Panc1 (cell line): ENCODE measurements at regions not wholly inside any gene's neighbourhood (a gene's known extent, or its start where the extent isn't known, plus 50 kb on each side); places are given as distances from the start of the nearest gene placed in this dataset.

Experiments
- ATAC-seq: fragments of 200-7000 bp; cut with Tn5 transposase; 2 replicates; pipeline ENCODE4 v1.9.1; 2020; ENCODE audit warnings: mild to moderate bottlenecking, moderate library complexity
- BruUV-seq: library from RNA; stranded (reverse); fragments of 400-500 nt; replicated peaks from 2 replicates; lab custom pipeline; 2021; lab: Mats Ljungman, UMichigan
- CTCF ChIA-PET: fragments of 300-600 bp; sonication (Branson Sonifier 250); formaldehyde crosslinking; loops from one replicate; lab custom pipeline; 2022; ENCODE audit warnings: antibody characterized with exemption; lab: Charles Lee
- POLR2A ChIA-PET: fragments of 300-600 bp; sonication (Branson Sonifier 250); formaldehyde crosslinking; loops from one replicate; lab custom pipeline; 2022; ENCODE audit warnings: antibody characterized with exemption; lab: Charles Lee
- DNase-seq: peaks from one replicate; pipeline ENCODE4 v3.0.0-alpha.2; 2010; ENCODE audit warnings: low read depth, low spot score
- H3K27ac ChIP-seq: 2 replicates; pipeline ENCODE4 v1.5.1; 2011; ENCODE audit warnings: mild to moderate bottlenecking, low read length, inconsistent platforms
- H3K27me3 ChIP-seq: fragments of 200-500 bp; sonication (Bioruptor generic); 2 replicates; pipeline ENCODE4 v1.6.0; 2014; ENCODE audit warnings: low read length, inconsistent platforms; ENCODE audit not compliant: control insufficient read depth, insufficient read depth
- H3K36me3 ChIP-seq: fragments of 200-500 bp; sonication (Bioruptor generic); 2 replicates; pipeline ENCODE4 v1.5.1; 2014; ENCODE audit warnings: inconsistent platforms, mild to moderate bottlenecking, low read length, moderate library complexity; ENCODE audit not compliant: control insufficient read depth, insufficient read depth
- H3K4me1 ChIP-seq: 2 replicates; pipeline ENCODE4 v1.5.1; 2011; ENCODE audit warnings: inconsistent platforms, mild to moderate bottlenecking, low read length, moderate library complexity; ENCODE audit not compliant: control insufficient read depth, insufficient read depth
- H3K4me3 ChIP-seq, 2 experiments: 2 replicates each; pipeline ENCODE4 v1.5.1; 2011 to 2012; ENCODE audit warnings: low read depth in 2 of 2, low read length in 2 of 2, mild to moderate bottlenecking in 2 of 2, inconsistent platforms in 1 of 2, moderate library complexity in 1 of 2
- H3K9me3 ChIP-seq: fragments of 200-500 bp; sonication (Bioruptor generic); 2 replicates; pipeline ENCODE4 v1.5.1; 2014; ENCODE audit warnings: low read depth, mild to moderate bottlenecking, inconsistent platforms, low read length, moderate library complexity; ENCODE audit not compliant: control insufficient read depth, insufficient read depth
- POLR2AphosphoS5 ChIP-seq: IDR thresholded peaks from 2 replicates; pipeline ENCODE4 v1.6.1; 2012; ENCODE audit warnings: mild to moderate bottlenecking, low read depth, low read length, moderate library complexity
- SIN3A ChIP-seq: IDR thresholded peaks from 2 replicates; pipeline ENCODE4 v1.6.1; 2012; ENCODE audit warnings: low read depth, mild to moderate bottlenecking, low read length, moderate library complexity, borderline replicate concordance; ENCODE audit not compliant: insufficient read depth
- TCF7L2 ChIP-seq: IDR thresholded peaks from 2 replicates; pipeline ENCODE4 v1.6.1; 2011; ENCODE audit warnings: mild to moderate bottlenecking, low read depth, low read length, inconsistent platforms
- in situ Hi-C: cut with HindIII; loops from 2 replicates; pipeline ENCODE4 v1.10.0; 2016; ENCODE audit warnings: low sequenced_read_pairs, low pct_unique_long_range_greater_than_20kb
- intact Hi-C: fragments of 100-400 bp; cut with micrococcal nuclease; formaldehyde crosslinking; loops from one replicate; pipeline ENCODE4 v1.10.0; 2022; ENCODE audit not compliant: unreplicated experiment
- TF ChIP-seq, protein P1 (sequence below): fragments of 450-650 bp; IDR thresholded peaks from 2 replicates; pipeline ENCODE4 v1.5.1; 2017; ENCODE audit warnings: mild to moderate bottlenecking
- TF ChIP-seq, protein P2 (sequence below), 2 experiments: IDR thresholded peaks; 2 replicates each; pipeline ENCODE4 v1.6.1; 2011 to 2012; ENCODE audit warnings: low read depth in 2 of 2, control low read depth in 1 of 2, low read length in 1 of 2, mild to moderate bottlenecking in 1 of 2, moderate library complexity in 1 of 2; ENCODE audit not compliant: insufficient read depth in 1 of 2

DNA sequence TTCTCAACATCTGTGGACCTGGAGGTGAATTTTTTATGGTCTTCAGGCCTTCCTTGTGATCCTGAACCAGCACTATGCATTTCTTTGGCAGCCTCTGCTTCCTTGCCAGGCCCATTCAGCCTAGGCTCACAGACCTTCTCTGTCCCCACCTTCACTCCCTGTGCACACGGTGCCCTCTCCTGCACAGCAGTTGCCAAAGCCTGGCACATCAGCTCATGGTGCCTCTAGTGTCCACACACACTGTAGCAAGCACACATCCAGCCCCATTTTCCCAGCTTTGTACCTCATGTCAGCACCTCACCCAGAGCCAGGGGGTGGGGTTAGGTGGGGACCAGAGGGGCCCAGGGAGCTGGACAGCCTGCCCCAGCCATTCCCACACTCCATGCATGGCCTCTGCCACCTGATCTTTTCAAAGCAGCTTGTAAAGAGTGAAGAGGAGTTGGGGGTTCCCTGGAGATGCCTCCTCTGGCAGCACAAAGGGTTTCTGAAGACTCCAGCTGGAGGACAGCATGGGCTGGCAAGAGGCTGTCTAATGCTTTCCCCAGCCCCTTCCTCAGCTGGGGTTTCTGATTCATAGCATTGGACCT is 57.9 kb upstream of the TMEM72 start:
- in situ Hi-C loops: no loop called here
- H3K27me3 ChIP-seq: no peaks in the 10 kb centered on the region
- no TSS peak for BruUV-seq
- H3K4me1 ChIP-seq: no peaks in the 10 kb centered on the region
- ATAC-seq (no peak), DNase-seq (no peak)
- no peak overlapping the region for H3K4me3 ChIP-seq
- TF ChIP-seq POLR2AphosphoS5 (no peak), SIN3A (no peak), TCF7L2 (no peak)
- TF ChIP-seq, protein P1, sequence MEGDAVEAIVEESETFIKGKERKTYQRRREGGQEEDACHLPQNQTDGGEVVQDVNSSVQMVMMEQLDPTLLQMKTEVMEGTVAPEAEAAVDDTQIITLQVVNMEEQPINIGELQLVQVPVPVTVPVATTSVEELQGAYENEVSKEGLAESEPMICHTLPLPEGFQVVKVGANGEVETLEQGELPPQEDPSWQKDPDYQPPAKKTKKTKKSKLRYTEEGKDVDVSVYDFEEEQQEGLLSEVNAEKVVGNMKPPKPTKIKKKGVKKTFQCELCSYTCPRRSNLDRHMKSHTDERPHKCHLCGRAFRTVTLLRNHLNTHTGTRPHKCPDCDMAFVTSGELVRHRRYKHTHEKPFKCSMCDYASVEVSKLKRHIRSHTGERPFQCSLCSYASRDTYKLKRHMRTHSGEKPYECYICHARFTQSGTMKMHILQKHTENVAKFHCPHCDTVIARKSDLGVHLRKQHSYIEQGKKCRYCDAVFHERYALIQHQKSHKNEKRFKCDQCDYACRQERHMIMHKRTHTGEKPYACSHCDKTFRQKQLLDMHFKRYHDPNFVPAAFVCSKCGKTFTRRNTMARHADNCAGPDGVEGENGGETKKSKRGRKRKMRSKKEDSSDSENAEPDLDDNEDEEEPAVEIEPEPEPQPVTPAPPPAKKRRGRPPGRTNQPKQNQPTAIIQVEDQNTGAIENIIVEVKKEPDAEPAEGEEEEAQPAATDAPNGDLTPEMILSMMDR: no peak
- TF ChIP-seq, protein P2, sequence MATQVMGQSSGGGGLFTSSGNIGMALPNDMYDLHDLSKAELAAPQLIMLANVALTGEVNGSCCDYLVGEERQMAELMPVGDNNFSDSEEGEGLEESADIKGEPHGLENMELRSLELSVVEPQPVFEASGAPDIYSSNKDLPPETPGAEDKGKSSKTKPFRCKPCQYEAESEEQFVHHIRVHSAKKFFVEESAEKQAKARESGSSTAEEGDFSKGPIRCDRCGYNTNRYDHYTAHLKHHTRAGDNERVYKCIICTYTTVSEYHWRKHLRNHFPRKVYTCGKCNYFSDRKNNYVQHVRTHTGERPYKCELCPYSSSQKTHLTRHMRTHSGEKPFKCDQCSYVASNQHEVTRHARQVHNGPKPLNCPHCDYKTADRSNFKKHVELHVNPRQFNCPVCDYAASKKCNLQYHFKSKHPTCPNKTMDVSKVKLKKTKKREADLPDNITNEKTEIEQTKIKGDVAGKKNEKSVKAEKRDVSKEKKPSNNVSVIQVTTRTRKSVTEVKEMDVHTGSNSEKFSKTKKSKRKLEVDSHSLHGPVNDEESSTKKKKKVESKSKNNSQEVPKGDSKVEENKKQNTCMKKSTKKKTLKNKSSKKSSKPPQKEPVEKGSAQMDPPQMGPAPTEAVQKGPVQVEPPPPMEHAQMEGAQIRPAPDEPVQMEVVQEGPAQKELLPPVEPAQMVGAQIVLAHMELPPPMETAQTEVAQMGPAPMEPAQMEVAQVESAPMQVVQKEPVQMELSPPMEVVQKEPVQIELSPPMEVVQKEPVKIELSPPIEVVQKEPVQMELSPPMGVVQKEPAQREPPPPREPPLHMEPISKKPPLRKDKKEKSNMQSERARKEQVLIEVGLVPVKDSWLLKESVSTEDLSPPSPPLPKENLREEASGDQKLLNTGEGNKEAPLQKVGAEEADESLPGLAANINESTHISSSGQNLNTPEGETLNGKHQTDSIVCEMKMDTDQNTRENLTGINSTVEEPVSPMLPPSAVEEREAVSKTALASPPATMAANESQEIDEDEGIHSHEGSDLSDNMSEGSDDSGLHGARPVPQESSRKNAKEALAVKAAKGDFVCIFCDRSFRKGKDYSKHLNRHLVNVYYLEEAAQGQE (IDR thresholded peaks at IDR 0.05; ENCODE audit: insufficient read depth in 1 of 2, low read depth in 2 of 2, low read length in 1 of 2): no peak
- H3K36me3 ChIP-seq: no peaks in the 10 kb centered on the region
- no peaks in the 10 kb centered on the region for H3K9me3 ChIP-seq
- intact Hi-C loops: loop anchor here (10.0 kb wide), 1 partner anchor 538 kb away; no protein-coding TSS in a partner anchor
- no peak overlapping the region for H3K27ac ChIP-seq
- ChIA-PET POLR2A (no interaction called here), CTCF (no interaction called here)

DNA sequence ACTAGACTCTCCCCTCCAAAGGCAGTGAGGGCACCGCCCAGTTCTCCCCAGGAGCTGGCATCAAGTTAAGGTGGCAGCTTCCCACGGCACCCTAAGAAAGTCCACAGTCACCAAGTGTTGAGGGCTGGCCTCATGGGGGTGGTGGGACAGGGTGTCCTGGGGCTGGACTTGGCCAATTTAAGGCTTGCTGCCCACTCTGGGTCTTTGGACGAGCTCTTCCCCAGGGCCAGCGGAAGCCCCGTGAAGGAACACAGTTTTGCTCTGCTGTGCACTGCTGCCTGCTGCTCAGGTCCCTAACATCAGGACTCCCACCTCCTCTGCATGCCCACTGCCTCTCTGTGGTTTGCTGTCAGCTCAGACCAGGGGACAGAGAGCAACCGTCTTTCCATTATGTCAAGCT is 57.3 kb upstream of the TMEM72 start:
- POLR2A ChIA-PET: no interaction called here
- intact Hi-C loops: loop anchor here (10.0 kb wide), 1 partner anchor 539 kb away; no protein-coding TSS in a partner anchor
- CTCF ChIA-PET: no interaction called here

More for the DNA sequence above, 57.3 kb upstream of the TMEM72 start:
- BruUV-seq: no TSS peak
- Histone ChIP-seq H3K4me1 (no peaks in the 10 kb centered on the region), H3K27ac (no peak overlapping the region), H3K27me3 (no peaks in the 10 kb centered on the region), H3K9me3 (no peaks in the 10 kb centered on the region), H3K36me3 (no peaks in the 10 kb centered on the region), H3K4me3 (no peak overlapping the region)
- in situ Hi-C loops: no loop called here
- DNase-seq (no peak), ATAC-seq (no peak)
- no peak for TF ChIP-seq POLR2AphosphoS5
- TF ChIP-seq, protein P2 (IDR thresholded peaks at IDR 0.05; ENCODE audit: insufficient read depth in 1 of 2, low read depth in 2 of 2, low read length in 1 of 2): no peak
- TF ChIP-seq, protein P1: no peak
- TF ChIP-seq TCF7L2: no peak
- TF ChIP-seq SIN3A: no peak
